DOHH2 (cell line): ENCODE measurements at regions not wholly inside any gene's neighbourhood (a gene's known extent, or its start where the extent isn't known, plus 50 kb on each side); places are given as distances from the start of the nearest gene placed in this dataset.

Experiments
- H3F3A ChIP-seq: fragments of 200-600 bp; sonication (generic), shearing (Covaris generic); 2 replicates; pipeline ENCODE4 v1.6.0; 2016; ENCODE audit warnings: antibody characterized with exemption, mild to moderate bottlenecking; ENCODE audit not compliant: control insufficient read depth, insufficient read depth
- H3K27ac ChIP-seq: fragments of 200-600 bp; sonication (generic); 2 replicates; pipeline ENCODE4 v1.5.1; 2014; ENCODE audit warnings: low read depth, mild to moderate bottlenecking, low read length, moderate library complexity
- H3K27me3 ChIP-seq: fragments of 200-600 bp; sonication (generic); 2 replicates; pipeline ENCODE4 v1.6.1; 2014; ENCODE audit warnings: mild to moderate bottlenecking, low read length, mixed read lengths; ENCODE audit not compliant: control insufficient read depth
- H3K36me3 ChIP-seq: fragments of 200-600 bp; sonication (generic); 2 replicates; pipeline ENCODE4 v1.6.1; 2014; ENCODE audit warnings: mild to moderate bottlenecking, low read length, moderate library complexity, mixed read lengths; ENCODE audit not compliant: control insufficient read depth
- H3K4me1 ChIP-seq: fragments of 200-600 bp; sonication (generic); 2 replicates; pipeline ENCODE4 v1.6.1; 2014; ENCODE audit warnings: mild to moderate bottlenecking, low read length, mixed read lengths; ENCODE audit not compliant: control insufficient read depth
- H3K4me2 ChIP-seq: fragments of 200-600 bp; sonication (generic); 2 replicates; pipeline ENCODE4 v1.6.0; 2014; ENCODE audit warnings: mild to moderate bottlenecking, low read length, moderate library complexity
- H3K4me3 ChIP-seq: fragments of 200-600 bp; sonication (generic); 2 replicates; pipeline ENCODE4 v1.5.1; 2014; ENCODE audit warnings: mild to moderate bottlenecking, low read length, mixed read lengths
- H3K79me2 ChIP-seq: fragments of 200-600 bp; sonication (generic); 2 replicates; pipeline ENCODE4 v1.6.1; 2014; ENCODE audit warnings: mild to moderate bottlenecking, low read length, mixed read lengths; ENCODE audit not compliant: control insufficient read depth
- H3K9me2 ChIP-seq: fragments of 200-600 bp; sonication (generic); replicated peaks from 2 replicates; pipeline ENCODE4 v1.6.1; 2014; ENCODE audit warnings: mild to moderate bottlenecking, low read length, mixed read lengths; ENCODE audit not compliant: control insufficient read depth
- H3K9me3 ChIP-seq: fragments of 200-600 bp; sonication (generic); 2 replicates; pipeline ENCODE4 v1.6.1; 2014; ENCODE audit warnings: antibody characterized with exemption, low read length, mixed read lengths; ENCODE audit not compliant: control insufficient read depth, insufficient read depth
- H4K20me1 ChIP-seq: fragments of 200-600 bp; sonication (generic); 2 replicates; pipeline ENCODE4 v1.6.0; 2014; ENCODE audit warnings: low read depth, mild to moderate bottlenecking, antibody characterized with exemption, low read length, moderate library complexity; ENCODE audit not compliant: control insufficient read depth, insufficient read depth
- CTCF ChIP-seq: fragments of 200-600 bp; sonication (generic); IDR thresholded peaks from one replicate; pipeline ENCODE4 v1.5.1; 2014; ENCODE audit warnings: antibody characterized with exemption, mild to moderate bottlenecking, low read depth, low read length; ENCODE audit not compliant: poor library complexity, severe bottlenecking
- EZH2phosphoT487 ChIP-seq: fragments of 200-600 bp; sonication (generic); IDR thresholded peaks from 2 replicates; pipeline ENCODE4 v1.6.1; 2017; ENCODE audit warnings: borderline replicate concordance, mild to moderate bottlenecking, antibody characterized with exemption, low read length, moderate library complexity, mixed read lengths

GRCh38 chr20:63117661-63118302 lies 98.1 kb downstream of the YTHDF1 start:
- Histone ChIP-seq H3K9me3 (no peaks in the 10 kb centered on the region), H3K9me2 (no peaks in the 10 kb centered on the region), H3K79me2 (no peaks in the 10 kb centered on the region), H3F3A (no peaks in the 10 kb centered on the region), H3K36me3 (no peaks in the 10 kb centered on the region), H3K4me1 (no peaks in the 10 kb centered on the region), H3K27ac (no peak overlapping the region), H3K27me3 (no peaks in the 10 kb centered on the region), H3K4me2 (no peak overlapping the region), H3K4me3 (no peak overlapping the region), H4K20me1 (no peaks in the 10 kb centered on the region)
- TF ChIP-seq CTCF: no peak
- TF ChIP-seq EZH2phosphoT487: no peak

GRCh38 chr20:63117151-63117550 lies 98.8 kb downstream of the YTHDF1 start:
- Histone ChIP-seq H3K27me3 (no peaks in the 10 kb centered on the region), H4K20me1 (no peaks in the 10 kb centered on the region), H3K27ac (no peak overlapping the region), H3K79me2 (no peaks in the 10 kb centered on the region), H3K9me3 (no peaks in the 10 kb centered on the region), H3F3A (no peaks in the 10 kb centered on the region), H3K4me3 (no peak overlapping the region), H3K4me1 (no peaks in the 10 kb centered on the region), H3K4me2 (no peak overlapping the region), H3K9me2 (no peaks in the 10 kb centered on the region), H3K36me3 (no peaks in the 10 kb centered on the region)
- TF ChIP-seq EZH2phosphoT487 (no peak), CTCF (no peak)

- H3K9me3 ChIP-seq: no peaks in the 10 kb centered on the region
- H3K4me1 ChIP-seq: no peaks in the 10 kb centered on the region
- no peak for TF ChIP-seq EZH2phosphoT487
- no peak for TF ChIP-seq CTCF
- no peak overlapping the region for H3K27ac ChIP-seq
- no peak overlapping the region for H3K4me3 ChIP-seq
- no peaks in the 10 kb centered on the region for H3K79me2 ChIP-seq
- no peaks in the 10 kb centered on the region for H3F3A ChIP-seq
- no peaks in the 10 kb centered on the region for H3K36me3 ChIP-seq
- no peak overlapping the region for H3K4me2 ChIP-seq
- H4K20me1 ChIP-seq: no peaks in the 10 kb centered on the region
- no peaks in the 10 kb centered on the region for H3K9me2 ChIP-seq
- H3K27me3 ChIP-seq: no peaks in the 10 kb centered on the region
These were observed 99.4 kb downstream of the YTHDF1 start for GRCh38 chr20:63116412-63117106.
